ENCODE measurements at regions not wholly inside any gene's neighbourhood (a gene's known extent, or its start where the extent isn't known, plus 50 kb on each side); places are given as distances from the start of the nearest gene placed in this dataset.
A peak's percentile ranks its signal among the peaks of the same experiment; 100 is the strongest.

DNA sequence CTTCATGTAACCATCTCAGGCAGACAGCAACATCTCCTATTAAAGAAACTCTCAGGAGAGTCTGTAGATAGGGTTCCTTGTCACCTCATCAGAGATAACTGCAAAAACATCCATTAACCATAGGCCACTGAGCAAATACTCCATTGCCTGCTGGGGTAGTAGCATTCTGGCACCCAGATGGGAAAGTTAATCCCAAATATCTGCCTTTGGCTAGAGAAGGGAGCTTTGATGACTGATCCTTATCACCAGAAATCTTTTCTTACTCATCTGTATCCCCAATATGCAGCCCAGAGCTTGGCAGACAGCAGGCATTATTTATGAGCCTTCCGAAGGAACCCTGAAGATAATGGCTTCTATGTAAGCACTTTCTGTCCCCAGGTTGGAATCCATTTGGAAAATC, 173.1 kb downstream of the MFSD1 start:
- DNase-seq = no peak

DNA sequence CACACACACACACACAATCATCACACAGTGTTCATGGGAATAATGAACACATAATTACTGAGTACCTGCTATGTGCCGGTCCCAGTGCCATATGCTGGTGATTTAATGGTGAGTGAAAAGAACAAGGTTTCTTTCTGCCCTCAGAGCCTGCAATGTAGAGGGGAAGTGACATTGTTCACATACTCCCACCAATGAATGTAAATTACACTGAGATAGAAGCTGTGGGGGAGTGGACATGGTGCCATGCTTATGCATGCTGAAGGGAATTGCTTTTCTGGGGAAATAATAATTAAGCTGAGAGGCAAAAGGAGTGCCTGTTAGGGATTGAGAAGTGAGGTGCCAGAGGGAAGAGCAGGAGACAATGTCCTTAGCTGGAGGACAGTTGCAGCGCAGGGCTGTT, 175.1 kb downstream of the MFSD1 start:
- DNase-seq = no peak

DNA sequence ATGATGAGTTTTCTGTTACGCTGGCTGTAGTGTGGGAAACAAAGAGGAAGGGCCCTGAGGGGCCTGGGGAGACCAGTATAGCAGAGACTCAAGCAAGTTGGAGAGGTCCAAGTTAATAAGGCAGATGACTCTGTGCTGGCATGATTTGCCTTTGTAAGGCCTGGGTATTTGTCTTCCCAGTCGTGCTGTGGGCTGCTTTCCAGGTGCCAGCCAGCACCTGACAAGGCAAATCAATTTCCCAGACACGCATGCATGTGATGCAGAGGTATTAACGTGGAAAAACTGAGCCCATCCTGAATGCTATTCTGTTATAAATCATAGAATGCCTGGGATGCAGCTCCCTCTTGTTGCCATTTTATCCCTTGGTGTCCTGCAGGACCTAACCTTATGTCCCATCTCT, 175.6 kb downstream of the MFSD1 start:
- DNase-seq = no peak

DNA sequence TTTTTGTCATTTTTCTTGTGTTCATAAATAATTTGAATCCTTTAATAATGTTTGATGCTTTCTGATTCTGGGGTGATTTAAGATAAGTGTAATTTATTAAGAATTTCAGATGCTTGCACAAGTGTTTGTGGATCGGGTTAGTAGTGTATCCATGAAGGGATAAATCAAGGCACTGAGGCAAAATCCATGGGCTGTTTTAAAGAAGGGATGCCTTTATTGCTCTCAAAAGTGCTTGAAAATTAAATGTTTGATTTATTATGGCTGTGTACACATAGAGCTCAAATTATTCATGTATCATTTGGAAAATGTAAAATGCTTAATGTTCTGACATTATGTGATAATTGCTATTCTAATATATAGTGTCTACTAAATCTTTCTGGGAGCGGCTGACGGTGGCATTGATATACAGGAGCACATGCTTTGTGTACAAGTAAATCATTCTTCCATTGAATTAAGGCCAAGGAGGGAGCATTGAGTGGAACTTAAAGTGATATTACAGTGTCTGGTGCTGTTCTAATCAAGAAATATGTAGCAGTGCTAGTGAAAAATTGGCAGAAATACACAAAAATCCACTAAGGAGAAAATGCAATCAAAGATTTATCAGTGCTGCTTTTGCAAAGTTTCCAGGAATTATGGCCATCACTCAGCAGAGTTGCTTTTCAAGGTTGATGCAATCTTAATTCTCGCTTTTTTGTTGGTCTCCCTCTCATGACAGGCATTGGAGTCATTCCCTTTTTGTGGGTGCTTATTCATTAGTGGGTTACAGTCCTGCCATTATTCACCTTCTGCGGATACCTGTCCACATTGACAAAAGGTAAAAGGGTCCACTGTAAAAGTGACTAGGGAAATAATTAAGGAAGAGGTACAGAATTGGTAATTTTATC, 181.6 kb downstream of the MFSD1 start:
- no peak for DNase-seq

DNA sequence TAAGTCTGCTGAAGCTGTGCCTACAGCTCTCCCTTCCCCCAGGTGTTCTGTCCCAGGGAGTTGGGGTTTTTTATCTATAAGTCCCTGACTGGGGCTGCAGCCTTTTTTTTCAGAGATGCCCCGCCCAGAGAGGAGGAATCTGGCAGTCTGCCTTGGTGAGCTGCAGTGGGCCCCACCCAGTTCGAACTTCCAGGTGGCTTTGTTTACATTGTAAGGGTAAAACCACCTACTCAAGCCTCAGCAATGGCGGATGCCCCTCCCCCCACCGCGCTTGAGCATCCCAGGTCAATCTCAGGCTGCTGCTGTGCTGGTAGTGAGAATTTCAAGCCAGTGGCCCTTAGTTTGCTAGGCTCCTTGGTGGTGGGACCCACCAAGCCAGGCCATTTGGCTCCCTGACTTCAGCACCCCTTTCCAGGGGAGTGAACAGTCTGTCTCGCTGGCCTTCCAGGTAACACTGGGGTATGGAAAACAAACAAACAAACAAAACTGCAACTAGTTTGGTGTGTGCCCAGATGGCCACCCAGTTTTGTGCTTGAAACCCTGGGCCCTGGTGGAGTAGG, 189.4 kb downstream of the MFSD1 start:
- peak; percentile 87 for DNase-seq

DNA sequence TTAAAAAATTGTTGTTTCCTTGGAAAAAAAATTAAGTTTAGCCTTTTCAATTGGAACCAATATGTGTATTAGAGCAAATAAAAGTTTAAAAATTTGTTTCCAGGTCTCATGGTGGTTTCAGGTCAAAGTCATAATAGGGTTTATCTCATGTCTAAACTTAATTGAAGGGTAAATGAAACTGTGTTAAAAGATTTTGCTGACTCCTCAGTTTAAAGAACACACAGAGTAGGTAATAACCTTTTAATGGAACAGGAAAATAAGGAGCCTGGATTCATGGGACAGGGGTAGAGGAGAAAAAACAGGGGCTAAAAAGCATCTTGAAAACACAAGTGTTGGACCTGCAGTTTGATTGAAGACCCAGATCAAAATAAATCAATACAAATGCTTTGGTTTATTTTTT, 190.6 kb downstream of the MFSD1 start:
- DNase-seq = no peak

DNA sequence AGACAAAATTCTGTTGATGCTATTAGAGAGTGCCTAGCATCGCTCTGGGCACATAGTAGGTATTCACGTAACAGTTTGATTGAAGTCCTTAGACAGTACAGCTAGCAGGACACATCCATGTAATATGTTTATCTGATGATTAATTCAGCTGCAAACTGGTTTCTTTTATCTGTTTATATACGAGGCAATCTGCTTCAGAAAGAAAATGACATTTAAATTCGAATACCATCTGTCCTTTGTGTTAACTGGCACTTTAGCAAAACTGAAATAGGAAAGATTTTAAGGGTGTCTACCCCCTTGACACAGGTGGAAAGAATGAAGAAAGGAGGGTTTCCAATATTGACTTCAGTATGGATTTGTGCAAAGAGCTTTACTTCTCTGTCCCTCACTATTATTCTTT, 192.5 kb downstream of the MFSD1 start:
- no peak for DNase-seq

DNA sequence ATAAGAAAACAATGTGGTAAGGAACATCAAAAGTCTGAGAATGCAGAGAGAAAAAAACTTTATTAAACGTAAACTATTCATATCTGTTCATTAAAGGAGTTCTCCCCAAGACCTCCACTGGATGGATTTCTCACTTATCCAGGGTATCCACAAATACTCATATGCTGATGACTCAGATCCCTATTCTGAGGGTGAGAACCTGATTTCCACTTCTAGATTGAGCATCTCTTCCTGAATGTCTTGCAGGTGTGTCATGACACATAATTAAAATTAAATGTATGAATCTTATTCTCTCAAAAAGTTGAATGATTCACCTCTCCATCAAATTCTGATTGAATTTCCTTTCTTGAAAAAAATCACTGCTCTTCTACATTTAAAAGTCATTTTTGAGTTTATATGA, 199.9 kb downstream of the MFSD1 start:
- DNase-seq = no peak

DNA sequence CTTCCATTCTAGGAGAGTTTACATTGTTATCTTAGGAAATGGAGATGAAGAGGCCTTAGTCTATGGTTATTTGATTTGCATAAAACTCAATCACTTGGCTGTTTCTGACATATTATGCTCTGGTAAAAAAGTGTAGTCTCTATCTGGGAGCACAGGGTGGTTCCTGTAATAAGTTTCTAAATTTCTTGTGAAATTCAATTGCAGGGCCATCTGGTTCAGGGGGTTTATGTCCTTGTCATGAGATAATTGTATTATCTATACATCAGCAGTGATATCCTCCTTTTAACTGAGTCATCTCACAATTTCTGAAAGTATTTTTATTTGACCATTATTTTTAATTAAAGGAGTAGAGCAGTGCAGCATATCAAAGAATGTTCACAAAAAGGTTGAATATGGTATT, 203.3 kb downstream of the MFSD1 start:
- no peak for DNase-seq

DNA sequence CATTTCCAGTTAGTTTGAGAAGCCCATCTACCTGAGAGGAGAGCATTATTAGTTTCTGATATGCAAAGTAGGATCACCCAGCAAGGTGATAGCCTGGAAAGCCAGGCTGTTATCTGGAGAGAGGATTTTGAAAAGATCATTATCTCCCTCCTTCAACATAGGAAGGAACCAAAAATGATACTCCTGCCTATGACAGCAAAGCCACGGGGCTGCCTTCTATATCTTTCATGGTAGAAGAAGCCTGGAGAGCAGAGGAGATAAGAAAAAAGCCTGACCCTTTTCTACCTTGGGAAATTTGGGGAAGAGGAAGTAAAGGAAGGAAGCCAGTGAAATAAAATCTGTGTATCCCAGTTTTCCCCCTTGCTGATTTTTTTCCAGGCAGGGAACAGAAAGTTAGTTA, 205.5 kb downstream of the MFSD1 start:
- DNase-seq = no peak

DNA sequence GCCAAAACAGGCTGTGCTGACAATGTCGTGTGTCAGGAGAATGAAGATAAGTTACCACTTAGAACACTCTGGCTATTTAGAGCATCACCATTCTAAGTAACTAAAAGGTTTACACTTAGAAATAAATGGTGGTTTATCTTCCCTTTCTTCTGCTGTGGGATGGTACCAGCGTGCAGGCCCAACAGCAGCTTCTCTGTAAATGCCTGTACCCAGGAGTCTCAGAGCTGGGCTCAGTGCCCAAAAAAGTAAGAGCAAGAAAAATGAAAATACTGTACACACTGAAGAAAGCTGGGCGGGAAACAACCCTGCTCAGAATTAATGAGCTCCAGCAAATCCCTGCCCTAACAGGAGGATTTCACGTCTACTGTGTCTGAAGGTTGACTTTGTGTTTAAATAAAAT, 206.5 kb downstream of the MFSD1 start:
- DNase-seq = no peak

DNA sequence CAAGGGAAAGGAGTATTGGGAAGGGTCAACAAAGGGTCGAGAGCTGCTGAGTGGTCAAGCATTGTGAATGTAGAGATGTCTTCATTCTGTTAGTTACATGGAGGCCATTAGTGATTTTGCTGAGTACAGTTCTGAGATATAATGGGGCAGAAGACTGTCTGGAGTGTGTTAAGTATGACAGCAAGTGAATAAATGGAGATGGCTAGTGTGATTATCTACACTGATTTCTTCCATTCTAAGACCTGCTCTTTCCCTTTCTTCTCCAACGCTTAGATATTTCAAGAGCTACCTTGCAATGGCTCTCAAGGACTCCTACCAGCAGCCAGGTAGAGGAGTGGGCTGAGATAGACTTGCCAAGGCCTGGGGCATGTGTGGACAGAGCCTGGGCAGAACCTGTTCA, 216.5 kb downstream of the MFSD1 start:
- DNase-seq = no peak

DNA sequence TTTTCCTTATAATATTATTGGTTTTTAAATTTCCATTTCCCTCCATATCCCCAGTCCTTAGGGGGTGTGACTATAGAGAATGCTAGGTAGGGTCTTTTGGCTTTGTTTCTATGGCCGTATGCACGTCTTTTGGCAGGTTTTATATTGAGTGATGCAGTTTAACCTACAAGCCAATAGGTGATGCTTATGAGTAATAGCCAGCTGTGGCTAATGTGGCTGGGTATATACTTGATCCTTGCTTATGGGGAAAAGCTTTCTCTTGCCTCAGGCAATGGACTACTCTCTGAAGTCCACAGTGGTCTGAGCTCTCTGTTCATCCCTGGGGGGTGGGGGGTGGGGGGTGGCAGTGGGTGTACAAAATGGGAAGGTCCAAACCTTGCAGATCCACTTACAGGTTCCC, 223.9 kb downstream of the MFSD1 start:
- no peak for DNase-seq

DNA sequence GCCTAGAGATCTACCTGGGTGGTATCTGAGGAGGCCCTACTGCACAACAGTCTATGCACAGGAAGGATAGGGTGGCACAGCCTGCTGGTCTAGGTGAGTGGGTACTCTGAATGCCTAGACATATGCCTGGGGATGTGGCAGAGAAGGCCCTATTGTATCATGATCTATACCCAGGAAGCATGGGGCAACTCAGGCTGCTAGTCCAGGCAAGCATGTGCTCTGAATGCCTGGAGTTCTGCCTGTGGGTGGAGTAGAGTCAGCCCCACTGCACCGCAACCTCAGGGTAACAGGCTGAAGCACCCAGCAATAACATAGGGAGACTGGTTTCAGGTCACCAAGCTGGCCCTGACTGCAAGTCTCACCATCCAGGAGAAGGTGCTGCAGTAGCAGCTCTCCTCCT, 224.7 kb downstream of the MFSD1 start:
- no peak for DNase-seq

DNA sequence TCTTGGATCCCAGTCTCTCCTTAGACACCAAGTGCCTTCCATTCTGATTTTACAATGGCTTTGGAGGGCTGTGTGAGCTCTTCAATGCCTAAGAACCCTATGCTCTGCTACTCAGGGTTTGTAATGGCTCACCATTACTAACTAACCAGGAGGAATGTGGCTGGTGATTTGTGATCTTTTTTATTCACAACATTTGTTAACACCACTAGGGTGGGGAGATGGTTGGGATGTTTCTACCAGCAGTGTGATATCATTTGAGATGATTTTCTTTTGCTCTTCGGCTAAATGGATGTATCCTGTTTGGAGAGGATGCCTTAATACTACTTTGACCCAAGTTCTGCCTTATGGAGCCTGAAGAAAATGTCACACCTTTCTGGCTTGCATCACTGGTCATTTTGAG, 226.9 kb downstream of the MFSD1 start:
- no peak for DNase-seq

DNA sequence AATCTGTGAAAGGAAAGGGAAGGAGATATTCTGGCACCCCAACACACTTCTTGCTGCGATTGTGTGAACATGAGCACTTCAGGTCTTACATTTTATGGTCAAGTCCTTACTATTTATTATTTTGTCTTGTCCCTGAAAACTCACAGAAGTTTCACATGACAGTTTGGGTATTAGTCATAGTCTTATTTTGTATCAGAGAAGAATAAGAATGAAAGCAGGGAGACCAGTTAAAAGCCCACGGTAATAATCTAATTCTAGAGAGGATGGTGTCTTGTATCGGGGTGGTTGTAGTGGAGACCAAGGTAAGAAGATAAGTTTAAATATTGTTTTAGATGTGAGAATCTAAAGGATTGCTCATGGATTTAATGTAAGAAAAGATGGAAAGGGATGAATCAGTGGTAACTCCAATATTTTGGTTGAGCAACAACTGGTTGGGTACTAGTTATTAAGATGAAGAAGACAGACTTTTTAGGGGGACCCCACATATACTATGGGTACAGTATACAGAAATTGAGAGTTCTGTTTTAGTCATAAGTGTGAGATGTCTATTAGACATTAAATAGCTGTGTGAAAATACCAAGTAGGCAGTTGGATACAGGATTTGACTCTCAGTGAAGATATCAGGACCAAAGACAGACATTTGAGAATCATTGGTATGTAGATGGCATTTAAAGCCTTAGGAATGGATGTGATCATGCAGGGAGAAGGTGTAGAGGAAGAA, 227.6 kb downstream of the MFSD1 start:
- DNase-seq = no peak

DNA sequence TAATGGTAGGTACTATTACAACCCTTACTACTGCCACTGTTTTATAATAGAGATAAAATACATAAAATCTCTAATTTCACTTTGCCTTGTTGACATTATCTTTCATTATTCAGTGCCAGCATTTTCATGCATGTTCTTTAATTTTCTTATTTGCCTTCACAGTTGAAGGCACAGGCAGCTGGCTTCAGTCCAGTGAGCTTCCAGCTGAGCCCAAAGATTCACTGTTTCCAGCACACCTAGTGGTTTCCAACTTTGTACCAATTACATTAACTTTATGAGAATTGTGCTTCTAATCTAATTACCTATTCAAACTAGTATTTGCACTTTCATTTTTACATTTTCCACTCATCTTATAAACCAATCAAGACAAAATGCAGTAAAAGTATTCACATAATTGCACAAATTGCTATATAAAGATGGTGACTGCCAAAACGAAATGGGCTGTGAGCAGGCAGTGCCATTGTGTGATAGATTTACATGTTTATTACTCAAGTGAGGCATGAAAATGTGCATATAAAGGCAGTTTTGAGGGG, 228.3 kb downstream of the MFSD1 start:
- no peak for DNase-seq

DNA sequence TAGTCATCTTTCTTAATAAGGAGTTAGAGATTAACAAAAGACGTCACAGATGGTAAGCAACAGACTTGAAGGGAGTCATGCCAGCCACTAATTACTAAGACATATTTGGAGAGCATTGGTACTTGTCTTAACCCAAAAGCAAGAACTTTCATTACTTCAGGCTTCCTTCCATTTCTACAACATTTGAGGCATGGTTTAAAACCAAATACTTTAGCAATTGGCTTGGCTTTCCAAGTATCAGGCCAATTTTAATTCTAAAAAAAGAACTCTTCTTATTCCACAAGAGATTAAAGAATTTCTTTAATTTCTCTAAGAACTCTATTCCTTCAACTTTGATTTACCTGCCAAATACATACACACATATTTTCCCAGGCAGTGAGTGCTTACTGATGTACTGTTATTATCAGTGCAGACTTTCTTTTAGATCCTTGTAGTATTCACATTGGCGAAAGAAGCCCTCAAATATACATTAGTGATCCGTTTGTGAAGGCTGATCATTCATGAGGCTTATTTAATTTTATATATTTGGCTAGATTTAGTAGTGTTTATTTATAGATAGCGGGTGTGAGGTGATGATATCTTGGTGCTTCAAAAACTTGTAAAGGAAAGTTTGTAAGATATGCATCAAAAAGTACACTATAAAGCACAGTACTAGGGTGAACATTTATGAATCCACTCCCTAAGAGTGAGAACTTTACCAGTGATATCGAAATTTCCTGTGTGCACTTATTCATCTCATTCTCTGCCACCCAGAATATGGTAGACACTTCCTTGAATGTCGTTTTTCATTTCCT, 229.2 kb downstream of the MFSD1 start:
- DNase-seq = no peak

DNA sequence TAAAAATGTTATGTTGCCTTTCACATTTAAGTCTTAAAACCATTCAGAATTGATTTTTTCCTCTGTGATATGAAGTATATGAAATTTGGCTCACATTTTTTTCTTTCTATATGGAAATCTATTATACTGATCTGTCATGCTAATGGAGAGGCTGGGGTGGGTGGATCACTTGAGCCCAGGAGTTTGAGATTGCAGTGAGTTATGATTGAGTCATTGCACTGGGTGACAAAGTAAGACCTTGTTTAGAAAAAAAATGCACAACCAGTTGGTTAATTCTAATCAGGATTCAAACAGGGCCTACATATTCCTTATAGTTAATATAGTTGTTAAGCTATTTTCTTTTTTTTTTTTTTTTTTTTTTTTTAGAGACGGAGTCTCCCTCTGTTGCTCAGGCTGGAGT, 230.5 kb downstream of the MFSD1 start:
- no peak for DNase-seq

DNA sequence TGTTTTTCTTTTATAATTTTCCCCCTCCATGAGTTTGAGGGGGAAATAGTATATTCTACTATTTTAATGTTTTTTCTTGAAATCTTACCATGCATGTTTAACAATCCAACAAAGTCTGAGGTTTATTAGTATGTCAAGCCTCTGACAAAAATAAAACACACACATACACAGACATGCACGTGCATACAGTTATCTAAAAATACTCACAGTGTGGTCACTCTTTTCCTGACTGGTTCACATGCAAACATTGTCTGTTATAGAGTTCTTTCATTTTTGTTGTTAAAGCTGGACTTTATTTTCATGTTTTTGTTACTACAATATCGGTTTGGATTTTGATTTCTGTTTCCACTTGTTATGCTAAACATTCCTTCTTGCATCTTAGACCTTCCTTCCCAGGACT, 236.6 kb downstream of the MFSD1 start:
- no peak for DNase-seq

DNA sequence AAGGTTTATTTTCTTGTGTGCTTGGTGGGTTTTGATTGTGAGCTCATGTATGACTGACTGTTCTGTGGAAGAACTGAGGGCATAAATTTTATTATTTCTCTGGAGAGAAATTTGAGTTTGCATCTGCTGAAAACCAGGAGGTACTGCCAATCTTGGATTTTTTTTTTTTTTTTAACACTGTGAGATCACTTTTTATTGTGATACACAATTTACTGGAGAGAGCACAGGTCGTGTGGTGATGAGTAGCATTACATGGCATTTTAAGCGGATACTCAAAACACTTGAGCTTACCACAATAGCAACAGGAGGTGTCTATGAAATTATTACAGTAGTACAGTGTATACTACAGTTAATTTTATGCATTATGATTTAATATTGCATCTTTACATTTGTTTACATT, 237.4 kb downstream of the MFSD1 start:
- no peak for DNase-seq

DNA sequence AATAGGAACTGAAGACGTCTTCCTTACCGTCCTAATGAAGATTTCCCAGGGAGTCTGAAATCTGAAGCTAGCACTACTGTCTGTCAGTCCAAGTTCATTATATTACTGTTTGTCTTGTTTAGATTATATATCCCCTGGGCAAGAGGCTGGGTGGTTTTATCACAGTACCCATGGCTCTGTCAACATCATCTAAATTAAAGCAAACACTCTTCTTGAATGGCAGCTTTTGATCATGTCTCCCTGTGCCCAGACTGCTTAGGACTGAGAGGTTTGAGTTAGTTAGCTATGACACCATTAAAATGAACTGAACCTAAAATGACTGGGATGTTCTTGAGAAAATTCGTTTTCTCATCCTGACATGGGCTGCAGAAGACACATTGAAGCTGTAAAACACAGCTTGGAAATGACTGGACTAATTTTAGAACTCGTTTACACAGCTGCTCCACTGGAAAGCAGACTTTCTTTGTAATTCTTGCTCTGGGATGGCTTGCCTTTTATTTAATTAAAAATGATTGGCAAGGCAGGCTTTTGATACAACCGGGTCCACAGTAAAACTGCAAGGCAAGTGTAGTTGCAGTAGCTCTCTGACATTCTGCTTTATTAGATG, 243.5 kb downstream of the MFSD1 start:
- DNase-seq = peak; percentile 56

DNA sequence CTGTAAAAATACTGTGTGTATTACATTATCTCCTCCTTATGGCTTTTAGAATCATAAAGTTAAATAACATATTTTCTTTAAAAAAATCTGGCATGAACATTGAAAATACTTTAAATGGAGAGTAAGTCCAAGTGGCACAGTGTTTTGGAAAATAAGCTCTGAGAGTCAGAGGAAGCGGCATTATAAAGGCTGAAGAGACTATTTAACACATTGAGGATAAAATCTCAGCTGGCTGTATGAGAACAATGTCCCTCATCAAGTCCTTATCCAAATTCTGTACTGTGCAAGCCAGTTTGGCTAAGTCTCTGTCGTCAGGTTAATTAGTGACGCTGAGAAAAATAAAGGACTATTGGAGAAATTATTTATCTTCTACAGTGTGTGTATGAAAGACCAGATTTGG, 245.5 kb downstream of the MFSD1 start:
- DNase-seq = no peak

Measured in NCI-H510A (cell line).